Activated CD4-positive, alpha-beta T cell treated with anti-CD3 and anti-CD28 coated beads, Interleukin-2, amount 50 U/mL, for 1 hour (primary cell): ENCODE measurements at regions not wholly inside any gene's neighbourhood (a gene's known extent, or its start where the extent isn't known, plus 50 kb on each side); places are given as distances from the start of the nearest gene placed in this dataset.

Experiments
- DNase-seq: peaks from one replicate; pipeline ENCODE4 v3.0.0-alpha.2; 2020

- no peak for DNase-seq
Observed at GRCh38 chr10:90130321-90131086, 429.1 kb downstream of the KIF20B start.

- no peak for DNase-seq
Observed at GRCh38 chr10:90133606-90134005, 432.2 kb downstream of the KIF20B start.

DNA sequence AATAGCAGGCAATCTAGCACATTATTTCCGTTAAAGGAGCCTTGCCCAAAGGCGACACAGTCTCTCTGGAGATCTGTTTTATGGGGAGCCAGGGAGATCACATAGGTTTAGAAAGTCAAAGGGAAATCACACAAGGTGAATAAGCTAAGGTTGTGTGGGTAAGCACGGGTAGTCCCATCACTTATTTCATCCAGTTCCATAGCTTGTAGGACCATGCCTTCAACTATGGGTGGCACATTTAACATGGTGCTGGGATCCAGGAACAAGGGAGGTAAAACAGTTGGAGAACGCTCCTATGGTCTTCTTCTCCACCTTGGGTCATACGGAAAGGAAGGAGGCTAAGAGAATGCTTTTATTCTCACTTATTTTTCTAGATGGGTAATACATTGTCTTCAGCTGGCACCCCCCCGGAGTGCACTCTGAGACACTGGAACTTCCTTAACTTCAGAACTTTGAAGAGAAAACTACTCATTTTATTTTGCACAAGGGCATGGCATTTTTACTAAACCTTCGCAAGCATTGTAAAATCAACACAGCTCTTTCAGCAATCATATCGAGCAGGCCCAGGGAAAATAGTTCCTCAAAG, 435.4 kb downstream of the KIF20B start:
- no peak for DNase-seq

- no peak for DNase-seq
Observed at GRCh38 chr10:90138844-90139243, 437.5 kb downstream of the KIF20B start.

- no peak for DNase-seq
Observed at GRCh38 chr10:90141791-90142190, 440.4 kb downstream of the KIF20B start.

DNA sequence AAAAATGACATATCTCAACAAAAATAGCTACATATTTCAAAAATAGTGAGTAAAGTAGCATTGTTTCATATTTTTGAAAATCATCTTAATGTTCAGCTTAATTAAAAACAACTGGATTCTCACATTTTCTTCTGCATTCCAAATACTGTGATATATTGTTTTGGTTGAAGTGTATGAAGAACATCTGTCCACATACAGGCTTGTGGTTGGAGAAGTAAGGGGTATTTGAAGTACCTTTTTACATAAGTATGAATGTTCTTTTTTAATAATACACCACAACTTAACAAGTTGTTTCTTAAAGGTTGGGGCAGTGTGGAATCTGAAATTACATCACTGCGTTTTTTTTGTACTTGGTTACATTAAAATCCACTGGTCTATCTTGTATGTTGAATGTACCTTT, 442.5 kb downstream of the KIF20B start:
- no peak for DNase-seq

- no peak for DNase-seq
Observed at GRCh38 chr10:90148116-90148855, 446.9 kb downstream of the KIF20B start.

DNA sequence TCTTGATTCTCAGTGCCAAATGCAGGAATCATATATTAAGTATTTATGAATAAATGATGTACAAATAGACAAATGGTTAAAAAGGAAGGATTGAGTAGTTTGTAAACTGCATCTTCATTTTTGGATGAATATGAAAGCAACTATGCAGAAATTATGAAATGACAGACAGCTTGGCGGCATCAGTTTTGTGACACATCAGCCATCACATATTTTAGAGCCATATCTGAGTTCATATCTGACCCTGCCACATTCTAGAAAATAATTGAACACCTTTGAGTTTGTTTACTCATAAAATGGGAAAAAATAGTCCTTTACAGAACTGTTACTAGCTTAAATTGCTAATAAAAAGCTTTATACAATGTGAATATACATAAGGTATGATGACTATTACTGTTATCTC, 448.2 kb downstream of the KIF20B start:
- no peak for DNase-seq

DNA sequence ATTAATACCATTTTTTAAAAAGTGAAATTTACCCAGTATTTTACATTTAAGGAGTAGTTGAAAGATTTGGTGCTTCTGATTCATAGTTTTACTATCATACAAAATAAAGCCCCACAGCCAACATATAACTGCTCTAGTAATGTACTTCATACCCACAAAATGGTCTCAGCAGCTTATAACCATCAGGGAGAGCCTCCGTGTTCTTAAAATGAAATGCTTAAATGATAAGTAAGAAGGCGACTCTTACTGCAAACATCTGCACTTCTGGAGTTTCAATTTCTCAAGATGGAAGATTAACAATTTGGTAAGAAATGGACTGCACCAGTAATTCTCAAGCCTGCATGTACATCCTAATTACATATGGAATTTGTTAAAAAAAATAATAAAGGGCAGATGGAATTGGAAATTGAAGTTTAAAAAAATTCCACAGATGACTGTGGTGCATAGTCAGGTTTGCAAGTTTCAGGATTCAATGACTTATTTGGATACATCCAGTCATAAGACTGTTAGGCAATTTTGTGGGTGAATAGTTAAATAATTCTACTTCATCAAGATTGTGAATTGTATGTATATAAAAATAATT, 461.0 kb downstream of the KIF20B start:
- DNase-seq: no peak

DNA sequence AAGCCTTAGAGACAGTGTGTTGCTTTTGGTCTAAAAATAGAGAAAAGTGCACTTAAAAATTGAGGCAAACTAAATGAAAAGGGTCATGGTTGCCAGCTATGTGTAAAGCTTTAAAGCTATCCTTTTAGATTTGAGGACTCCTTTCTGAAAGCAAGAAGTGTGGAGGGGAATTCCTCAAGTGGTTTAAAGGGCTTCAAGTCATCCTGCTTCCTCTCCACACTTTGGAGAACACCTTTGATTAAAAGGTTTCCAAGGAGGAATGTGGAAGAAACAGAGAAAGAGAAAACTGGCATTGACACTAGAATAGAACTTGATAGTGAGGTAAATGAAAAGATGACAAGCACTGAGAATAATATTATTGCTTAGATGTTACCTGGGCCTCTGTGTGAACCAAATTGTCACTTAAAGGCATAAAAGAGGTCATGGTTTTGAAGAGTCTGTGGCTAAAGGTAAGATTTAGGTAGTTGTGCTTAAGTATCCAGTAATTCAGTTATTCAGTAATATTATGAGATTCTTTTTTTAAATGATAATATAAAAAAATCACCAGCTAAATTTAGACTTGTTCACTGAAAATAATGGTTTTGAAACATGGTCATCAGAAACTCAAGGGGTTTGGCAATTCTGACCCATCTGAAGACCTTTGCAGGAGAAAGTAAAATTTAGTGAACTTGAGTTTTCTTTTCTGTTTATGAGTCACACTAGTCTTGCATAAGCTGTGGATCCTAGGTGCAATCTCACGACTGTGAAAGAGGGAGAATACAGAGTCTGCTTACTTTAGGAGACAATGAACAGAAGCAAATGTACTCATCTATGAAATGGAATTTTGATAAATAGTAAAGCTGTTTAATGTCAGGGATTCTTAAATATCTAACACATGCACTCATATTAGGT, 466.0 kb downstream of the KIF20B start:
- DNase-seq: no peak

- no peak for DNase-seq
Observed at GRCh38 chr10:90168244-90168643, 466.9 kb downstream of the KIF20B start.

DNA sequence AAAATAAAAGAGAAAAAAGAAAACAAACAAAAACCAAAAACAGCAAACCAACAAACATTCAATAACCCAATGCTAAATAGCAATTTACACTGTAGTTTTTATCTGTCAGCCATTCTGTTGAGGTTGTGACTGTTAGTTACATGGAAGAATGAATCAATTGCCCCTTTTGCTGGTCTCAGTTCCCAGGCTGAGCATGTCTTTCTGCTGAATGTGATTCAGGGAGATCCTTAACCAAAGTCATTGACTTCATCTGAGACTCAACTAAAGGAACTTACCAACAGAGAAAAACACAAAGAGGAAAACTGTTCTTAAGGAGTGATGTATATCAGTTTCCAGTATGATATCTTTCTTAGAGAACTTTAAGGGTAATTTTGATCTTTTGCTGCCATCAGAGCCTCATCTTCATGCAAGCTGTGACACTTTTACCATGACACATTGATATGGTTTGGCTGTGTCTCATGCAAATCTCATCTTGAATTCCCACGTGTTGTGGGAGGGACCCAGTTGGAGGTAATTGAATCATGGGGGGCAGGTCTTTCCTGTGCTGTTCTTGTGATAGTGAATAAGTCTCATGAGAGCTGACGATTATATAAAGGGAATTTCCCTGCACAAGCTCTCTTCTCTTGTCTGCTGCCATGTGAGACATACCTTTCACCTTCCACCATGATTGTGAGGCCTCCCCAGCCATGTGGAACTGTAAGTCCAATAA, 469.8 kb downstream of the KIF20B start:
- no peak for DNase-seq

GRCh38 chr10:90174531-90174930, 473.1 kb downstream of the KIF20B start:
- no peak for DNase-seq

DNA sequence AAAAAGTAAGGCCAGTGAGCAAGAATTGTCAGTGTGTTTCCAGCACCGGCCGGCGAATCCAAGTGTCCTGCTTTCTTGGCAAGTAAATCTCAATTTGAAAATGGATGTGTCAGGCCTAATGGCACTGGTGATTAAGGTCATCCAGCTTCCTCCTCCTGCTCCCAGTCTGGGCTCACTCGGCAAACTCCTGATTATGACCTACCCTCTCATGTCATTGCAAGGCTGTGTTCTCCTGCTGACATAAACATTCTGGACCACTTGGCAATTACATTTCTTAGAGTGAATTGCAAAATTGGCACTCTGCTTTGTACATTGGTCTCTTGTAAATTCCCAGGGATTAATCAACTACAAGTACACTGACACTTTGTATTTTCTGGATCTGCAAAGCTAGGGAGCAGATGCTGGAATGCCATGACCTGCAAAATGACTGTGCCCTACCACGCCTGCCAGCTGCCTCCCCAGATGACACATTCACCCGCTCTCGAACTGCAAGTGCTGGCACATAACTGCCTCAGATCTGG, 473.8 kb downstream of the KIF20B start:
- DNase-seq: no peak

GRCh38 chr10:90179696-90180407, 478.5 kb downstream of the KIF20B start:
- DNase-seq: no peak

GRCh38 chr10:90180886-90181691, 479.7 kb downstream of the KIF20B start:
- DNase-seq: no peak

- no peak for DNase-seq
Observed at GRCh38 chr10:90192825-90193224, 491.4 kb downstream of the KIF20B start.

DNA sequence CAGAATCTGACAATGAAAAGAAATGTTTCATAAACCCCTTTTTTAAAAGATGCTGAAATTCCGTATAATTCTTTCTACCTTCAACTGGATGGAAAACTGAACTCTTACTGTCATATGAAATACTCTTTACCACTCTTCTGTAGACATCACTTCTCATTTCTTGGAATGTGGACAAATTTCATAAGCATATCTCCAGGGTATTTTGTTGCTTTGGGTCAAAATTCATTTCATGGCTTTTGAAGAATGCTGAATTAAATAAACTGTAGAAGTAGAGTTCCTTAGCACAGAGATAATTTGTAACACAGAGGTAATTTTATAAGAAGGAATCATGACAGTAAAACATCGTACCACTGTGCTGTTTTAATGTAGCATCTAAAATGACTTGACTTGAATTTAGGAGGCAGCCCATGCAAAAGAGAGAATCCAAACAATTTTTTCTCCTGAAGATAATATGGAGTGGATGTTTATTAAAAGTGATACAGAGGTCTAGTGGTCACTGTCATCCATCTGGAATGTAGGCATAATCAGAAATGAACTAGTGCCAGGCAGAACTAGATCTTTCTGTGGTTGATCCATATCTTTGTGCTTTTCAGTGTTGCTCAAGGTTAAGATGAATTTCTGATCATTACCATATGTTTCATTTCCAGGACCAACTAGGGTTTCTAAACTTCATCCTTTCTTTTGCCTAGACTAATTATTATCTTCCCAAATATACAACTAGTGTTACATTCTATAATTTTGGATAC, 492.0 kb downstream of the KIF20B start:
- DNase-seq: no peak

GRCh38 chr10:90195288-90195840, 494.0 kb downstream of the KIF20B start:
- no peak for DNase-seq
